Transverse colon (tissue), 4 donors: ENCODE measurements at regions not wholly inside any gene's neighbourhood (a gene's known extent, or its start where the extent isn't known, plus 50 kb on each side); places are given as distances from the start of the nearest gene placed in this dataset.

Experiments
- DNase-seq: peaks from one replicate; pipeline ENCODE4 v3.0.0-alpha.2; 2019
- H3K27ac ChIP-seq, 4 donors: fragments of 200-600 bp; sonication (generic); 2 replicates each; pipeline ENCODE4 v1.5.1; 2016 to 2018; ENCODE audit warnings: inconsistent platforms in 4 of 4
- H3K27me3 ChIP-seq: fragments of 200-600 bp; sonication (generic); 2 replicates; pipeline ENCODE4 v1.5.1; 2017; ENCODE audit warnings: inconsistent platforms
- H3K36me3 ChIP-seq, 4 donors: fragments of 200-600 bp; sonication (generic); 2 replicates each; pipeline ENCODE4 v1.5.1; 2017 to 2019; ENCODE audit warnings: inconsistent platforms in 4 of 4
- H3K4me1 ChIP-seq, 4 donors: fragments of 200-600 bp; sonication (generic); 2 replicates each; pipeline ENCODE4 v1.5.1; 2017 to 2020; ENCODE audit warnings: inconsistent platforms in 4 of 4
- H3K4me3 ChIP-seq, 4 donors: fragments of 200-600 bp; sonication (generic); 1 replicate in 1 of 4; 2 replicates in 3 of 4; pipeline versions ENCODE4 v1.5.1 to v1.6.1; 2017 to 2019; ENCODE audit warnings: inconsistent platforms in 4 of 4
- H3K9me3 ChIP-seq, 2 donors: fragments of 200-600 bp; sonication (generic); 2 replicates each; pipeline ENCODE4 v1.5.1; 2017 to 2019; ENCODE audit warnings: inconsistent platforms in 2 of 2
- EP300 ChIP-seq: sonication (generic); formaldehyde crosslinking; IDR thresholded peaks from one replicate; pipeline ENCODE4 v1.6.1; 2017; ENCODE audit warnings: antibody characterized with exemption, low read depth
- POLR2A ChIP-seq: fragments of 450-650 bp; IDR thresholded peaks from one replicate; pipeline ENCODE4 v1.6.1; 2016; ENCODE audit warnings: antibody characterized with exemption, mild to moderate bottlenecking, moderate library complexity
- POLR2AphosphoS5 ChIP-seq, 3 donors: sonication (generic); formaldehyde crosslinking; IDR thresholded peaks; one replicate each; pipeline ENCODE4 v1.6.1; 2016; ENCODE audit warnings: antibody characterized with exemption in 3 of 3
- WGBS, 2 donors: methylation state at CpG; one replicate each; pipeline ENCODE4 v1.1.5; 2018; ENCODE audit warnings: low coverage in 1 of 2; 5-methylcytosine and 5-hydroxymethylcytosine counted together
- in situ Hi-C, 4 donors: fragments of 200-750 bp; cut with MboI; loops; one replicate each; pipeline versions ENCODE4 v1.15.0 to v1.15.1; 2017; ENCODE audit warnings: low sequenced_read_pairs in 3 of 4, low pct_ligation_motif_present in 1 of 4, low pct_unique_long_range_greater_than_20kb in 1 of 4
- intact Hi-C: fragments of 100-400 bp; cut with DNase I; formaldehyde crosslinking; loops from one replicate; pipeline ENCODE4 v1.15.1; 2023; ENCODE audit warnings: low total_unique reads
- TF ChIP-seq, protein P1 (sequence below), 5 experiments: fragments of 200-600 bp in 3 of 5; fragments of 450-650 bp in 2 of 5; sonication (generic) in 3 of 5; IDR thresholded peaks; 1 replicate in 2 of 5; 2 replicates in 3 of 5; pipeline ENCODE4 v1.5.1; 2016 to 2017; ENCODE audit warnings: antibody characterized with exemption in 5 of 5, inconsistent platforms in 3 of 5, mild to moderate bottlenecking in 2 of 5, moderate library complexity in 1 of 5

DNA sequence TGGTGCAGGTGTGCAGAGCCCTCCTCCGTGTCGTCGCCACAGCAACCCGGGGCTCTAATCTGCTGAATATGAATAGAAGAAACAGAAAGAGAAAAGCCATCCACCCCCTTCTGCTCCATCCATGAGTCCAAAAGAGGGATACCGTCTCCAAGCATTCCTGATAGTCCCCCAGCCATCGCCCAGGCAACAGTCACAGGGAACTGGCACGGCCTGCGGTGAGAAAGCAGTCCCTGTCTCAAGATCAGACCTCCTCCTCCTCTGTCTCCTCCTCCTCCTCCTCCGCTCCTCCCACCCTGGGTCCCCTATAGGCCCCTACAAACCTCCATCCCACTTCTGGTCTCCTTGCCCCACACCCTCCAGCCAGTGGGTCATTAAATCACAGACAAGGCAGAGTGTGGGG, 308.1 kb upstream of the MPDZ start:
- TF ChIP-seq EP300 (no peak), POLR2A (no peak)
- TF ChIP-seq, protein P1, sequence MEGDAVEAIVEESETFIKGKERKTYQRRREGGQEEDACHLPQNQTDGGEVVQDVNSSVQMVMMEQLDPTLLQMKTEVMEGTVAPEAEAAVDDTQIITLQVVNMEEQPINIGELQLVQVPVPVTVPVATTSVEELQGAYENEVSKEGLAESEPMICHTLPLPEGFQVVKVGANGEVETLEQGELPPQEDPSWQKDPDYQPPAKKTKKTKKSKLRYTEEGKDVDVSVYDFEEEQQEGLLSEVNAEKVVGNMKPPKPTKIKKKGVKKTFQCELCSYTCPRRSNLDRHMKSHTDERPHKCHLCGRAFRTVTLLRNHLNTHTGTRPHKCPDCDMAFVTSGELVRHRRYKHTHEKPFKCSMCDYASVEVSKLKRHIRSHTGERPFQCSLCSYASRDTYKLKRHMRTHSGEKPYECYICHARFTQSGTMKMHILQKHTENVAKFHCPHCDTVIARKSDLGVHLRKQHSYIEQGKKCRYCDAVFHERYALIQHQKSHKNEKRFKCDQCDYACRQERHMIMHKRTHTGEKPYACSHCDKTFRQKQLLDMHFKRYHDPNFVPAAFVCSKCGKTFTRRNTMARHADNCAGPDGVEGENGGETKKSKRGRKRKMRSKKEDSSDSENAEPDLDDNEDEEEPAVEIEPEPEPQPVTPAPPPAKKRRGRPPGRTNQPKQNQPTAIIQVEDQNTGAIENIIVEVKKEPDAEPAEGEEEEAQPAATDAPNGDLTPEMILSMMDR (IDR thresholded peaks at IDR 0.05): no peak
- H3K4me3 ChIP-seq: no peak overlapping the region
- 88 to 89% methylated on average over 3 to 9 of the region's 9 CpGs for WGBS, 2 donors
- no peak for DNase-seq
- no peaks in the 10 kb centered on the region for H3K9me3 ChIP-seq
- H3K4me1 ChIP-seq: peaks cover 0 to 8% (median 0%) of the 10 kb centered on the region in 4 donors
- intact Hi-C loops (no loop called here), in situ Hi-C loops (no loop called here)
- H3K27me3 ChIP-seq: no peaks in the 10 kb centered on the region
- H3K27ac ChIP-seq: no peak overlapping the region
- no peaks in the 10 kb centered on the region for H3K36me3 ChIP-seq

DNA sequence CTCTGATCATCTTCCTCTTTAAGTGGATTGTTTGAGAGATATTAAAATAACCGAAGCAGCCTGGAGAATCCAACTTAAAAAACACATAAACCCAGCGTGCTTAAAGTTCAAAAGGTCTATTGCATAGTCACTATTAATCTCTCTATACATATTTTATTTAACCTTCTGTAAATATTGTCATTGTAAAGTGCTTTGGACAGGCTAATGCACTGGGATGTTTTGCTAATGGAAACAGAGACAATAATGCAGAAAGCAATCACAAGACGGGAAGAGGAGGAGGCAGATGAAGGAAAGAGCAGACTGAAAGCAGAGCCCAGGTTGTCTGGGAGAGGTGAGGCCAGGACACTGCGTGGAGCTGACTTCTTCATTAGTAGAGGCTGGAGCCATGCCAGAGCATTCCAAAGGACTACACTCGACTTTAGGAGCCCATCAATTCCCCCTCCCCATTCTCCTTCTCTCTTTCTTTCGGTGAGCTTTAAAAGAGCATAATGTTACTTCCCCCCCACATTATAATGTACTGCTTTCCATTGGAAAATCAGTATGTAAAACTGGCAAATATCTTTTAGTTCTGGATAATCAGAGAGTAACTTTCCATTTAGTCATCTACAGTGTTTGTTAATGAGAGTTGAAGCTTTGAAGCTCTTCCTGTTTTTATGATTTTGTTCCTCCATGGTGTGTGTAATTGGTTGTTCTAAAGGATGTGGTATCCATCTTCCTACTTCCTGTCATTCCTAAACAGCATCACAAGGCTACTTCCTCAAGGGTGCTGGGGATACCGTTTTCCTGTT, 307.3 kb upstream of the MPDZ start:
- H3K27me3 ChIP-seq: no peaks in the 10 kb centered on the region
- intact Hi-C loops (no loop called here), in situ Hi-C loops (no loop called here)
- DNase-seq: no peak
- no peak for TF ChIP-seq EP300
- no peak for TF ChIP-seq POLR2A
- no peak for TF ChIP-seq POLR2AphosphoS5 (IDR thresholded peaks at IDR 0.05)
- TF ChIP-seq, protein P1 (IDR thresholded peaks at IDR 0.05): no peak
- H3K27ac ChIP-seq: no peak overlapping the region
- H3K36me3 ChIP-seq: no peaks in the 10 kb centered on the region
- no peak overlapping the region for H3K4me3 ChIP-seq
- 44 to 45% methylated on average over 7 of the region's 7 CpGs for WGBS, 2 donors
- H3K4me1 ChIP-seq: peaks cover 0 to 8% (median 0%) of the 10 kb centered on the region in 4 donors
- H3K9me3 ChIP-seq: no peaks in the 10 kb centered on the region

DNA sequence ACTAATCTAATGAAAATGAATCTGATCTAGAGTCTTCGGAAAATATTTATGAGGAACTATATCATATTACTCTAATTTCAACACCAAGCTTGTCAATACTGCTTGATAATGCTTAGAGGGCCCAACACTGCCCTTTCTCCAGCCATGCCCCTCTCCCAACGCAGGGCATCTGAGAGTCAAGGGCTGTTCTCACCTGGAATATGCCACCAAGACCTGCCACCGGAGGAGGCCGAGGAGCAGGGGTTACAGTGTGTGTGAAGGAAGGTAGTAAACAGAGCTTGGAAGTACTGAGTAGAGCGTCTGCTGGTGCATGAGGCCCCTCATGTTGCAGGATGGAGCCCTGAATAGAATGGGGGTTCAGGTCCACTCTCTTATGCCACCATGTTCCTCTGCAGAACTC, 301.3 kb upstream of the MPDZ start:
- TF ChIP-seq POLR2A (no peak), EP300 (no peak), POLR2AphosphoS5 (IDR thresholded peaks at IDR 0.05) (no peak)
- TF ChIP-seq, protein P1 (IDR thresholded peaks at IDR 0.05): no peak
- intact Hi-C loops: no loop called here
- 79 to 84% methylated on average over 3 to 5 of the region's 5 CpGs for WGBS, 2 donors
- in situ Hi-C loops: no loop called here
- Histone ChIP-seq H3K9me3 (no peaks in the 10 kb centered on the region), H3K36me3 (no peaks in the 10 kb centered on the region), H3K4me3 (no peak overlapping the region), H3K27ac (no peak overlapping the region), H3K27me3 (no peaks in the 10 kb centered on the region), H3K4me1 (no peaks in the 10 kb centered on the region)
- no peak for DNase-seq

DNA sequence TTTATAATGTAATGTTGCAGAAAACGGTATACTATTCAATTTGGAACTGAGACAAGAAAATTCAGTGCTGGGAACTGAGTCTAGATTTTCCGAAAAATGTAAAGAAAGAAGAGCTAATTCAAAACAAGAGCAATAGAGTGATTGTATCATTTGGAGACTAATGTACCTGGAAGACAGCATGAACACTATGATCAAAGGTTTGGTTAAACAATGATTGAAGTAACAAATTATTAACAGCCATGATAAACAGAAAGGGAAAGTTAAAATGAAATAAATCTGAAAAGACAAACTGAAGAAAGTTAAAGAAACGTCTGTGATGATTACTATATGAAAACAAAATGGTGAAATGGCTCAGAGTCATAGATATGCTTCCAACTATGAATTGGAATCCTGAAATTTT, 300.6 kb upstream of the MPDZ start:
- WGBS, 2 donors: 65 to 75% methylated on average over 3 of the region's 3 CpGs
- Histone ChIP-seq H3K36me3 (no peaks in the 10 kb centered on the region), H3K4me3 (no peak overlapping the region), H3K27me3 (no peaks in the 10 kb centered on the region), H3K9me3 (no peaks in the 10 kb centered on the region), H3K4me1 (no peaks in the 10 kb centered on the region), H3K27ac (no peak overlapping the region)
- intact Hi-C loops (no loop called here), in situ Hi-C loops (no loop called here)
- TF ChIP-seq EP300 (no peak), POLR2A (no peak), POLR2AphosphoS5 (IDR thresholded peaks at IDR 0.05) (no peak)
- TF ChIP-seq, protein P1 (IDR thresholded peaks at IDR 0.05): no peak
- DNase-seq: no peak
